Thyroid gland (tissue), 4 donors: ENCODE measurements at regions not wholly inside any gene's neighbourhood (a gene's known extent, or its start where the extent isn't known, plus 50 kb on each side); places are given as distances from the start of the nearest gene placed in this dataset.

Experiments used
- CTCF ChIP-seq, 6 experiments: fragments of 200-600 bp in 3 of 6; fragments of 450-650 bp in 3 of 6; sonication (generic) in 3 of 6; IDR thresholded peaks; one replicate each; pipeline ENCODE4 v1.5.1; 2016 to 2019; ENCODE audit warnings: antibody characterized with exemption in 6 of 6, mild to moderate bottlenecking in 2 of 6, inconsistent platforms in 1 of 6, moderate library complexity in 1 of 6
- POLR2A ChIP-seq, 2 donors: fragments of 450-650 bp; IDR thresholded peaks; one replicate each; pipeline ENCODE4 v1.6.1; 2017; ENCODE audit warnings: antibody characterized with exemption in 2 of 2, mild to moderate bottlenecking in 2 of 2, moderate library complexity in 1 of 2

GRCh38 chr2:79327460-79327859 is 167.9 kb upstream of the REG3A start:
- TF ChIP-seq CTCF (IDR thresholded peaks at IDR 0.05), result no peak
- TF ChIP-seq POLR2A (IDR thresholded peaks at IDR 0.05), result no peak
